ENCODE measurements at regions not wholly inside any gene's neighbourhood (a gene's known extent, or its start where the extent isn't known, plus 50 kb on each side); places are given as distances from the start of the nearest gene placed in this dataset.

- TF ChIP-seq CTCF (IDR thresholded peaks at IDR 0.05) (no peak), POLR2A (IDR thresholded peaks at IDR 0.05) (no peak), POLR2AphosphoS5 (IDR thresholded peaks at IDR 0.05) (no peak)
These were observed 319.1 kb downstream of the PTEN start for GRCh38 chr10:88182601-88182930.

All from transverse colon (tissue), 4 donors.